MCF 10A (cell line): ENCODE measurements at regions not wholly inside any gene's neighbourhood (a gene's known extent, or its start where the extent isn't known, plus 50 kb on each side); places are given as distances from the start of the nearest gene placed in this dataset.

Source experiments
- BruUV-seq: library from RNA; stranded (reverse); fragments of 400-500 nt; replicated peaks from 2 replicates; lab custom pipeline; 2021; lab: Mats Ljungman, UMichigan
- CTCF ChIA-PET: fragments of 300-600 bp; sonication (Branson Sonifier 250); formaldehyde crosslinking; extraction: SDS; loops from one replicate; lab custom pipeline; 2021; ENCODE audit warnings: antibody characterized with exemption, inconsistent platforms; lab: Yijun Ruan, JAX
- POLR2A ChIA-PET: fragments of 300-600, 350-650 bp; sonication (Branson Sonifier 250); formaldehyde crosslinking; extraction: SDS; loops from one replicate; lab custom pipeline; 2020; ENCODE audit warnings: antibody characterized with exemption, inconsistent platforms; lab: Yijun Ruan, JAX
- DNase-seq: peaks from one replicate; pipeline ENCODE4 v3.0.0-alpha.2; 2018; ENCODE audit not compliant: unreplicated experiment
- H3K27ac Mint-ChIP-seq: one replicate; pipeline ENCODE4 v1.8.0; 2022; ENCODE audit warnings: mild to moderate bottlenecking, low read depth, mixed read lengths; ENCODE audit not compliant: unreplicated experiment
- H3K27me3 Mint-ChIP-seq: one replicate; pipeline ENCODE4 v1.8.0; 2022; ENCODE audit warnings: mixed read lengths; ENCODE audit not compliant: insufficient read depth, unreplicated experiment
- H3K36me3 Mint-ChIP-seq: one replicate; pipeline ENCODE4 v1.8.0; 2022; ENCODE audit warnings: mild to moderate bottlenecking, moderate library complexity, mixed read lengths; ENCODE audit not compliant: insufficient read depth, unreplicated experiment
- H3K4me1 Mint-ChIP-seq: one replicate; pipeline ENCODE4 v1.8.0; 2022; ENCODE audit warnings: mixed read lengths; ENCODE audit not compliant: insufficient read depth, unreplicated experiment
- H3K4me3 Mint-ChIP-seq: one replicate; pipeline ENCODE4 v1.8.0; 2022; ENCODE audit warnings: mild to moderate bottlenecking, moderate library complexity, mixed read lengths; ENCODE audit not compliant: unreplicated experiment
- H3K9me3 Mint-ChIP-seq: one replicate; pipeline ENCODE4 v1.8.0; 2022; ENCODE audit warnings: mixed read lengths; ENCODE audit not compliant: unreplicated experiment
- intact Hi-C: fragments of 100-400 bp; cut with micrococcal nuclease; formaldehyde crosslinking; loops from 2 replicates; pipeline ENCODE4 v1.14.1; 2022
- TF ChIP-seq, protein P1 (sequence below): fragments of 200-600 bp; IDR thresholded peaks from one replicate; pipeline ENCODE4 v1.8.0; 2022; ENCODE audit warnings: antibody characterized with exemption, mild to moderate bottlenecking; ENCODE audit not compliant: unreplicated experiment

DNA sequence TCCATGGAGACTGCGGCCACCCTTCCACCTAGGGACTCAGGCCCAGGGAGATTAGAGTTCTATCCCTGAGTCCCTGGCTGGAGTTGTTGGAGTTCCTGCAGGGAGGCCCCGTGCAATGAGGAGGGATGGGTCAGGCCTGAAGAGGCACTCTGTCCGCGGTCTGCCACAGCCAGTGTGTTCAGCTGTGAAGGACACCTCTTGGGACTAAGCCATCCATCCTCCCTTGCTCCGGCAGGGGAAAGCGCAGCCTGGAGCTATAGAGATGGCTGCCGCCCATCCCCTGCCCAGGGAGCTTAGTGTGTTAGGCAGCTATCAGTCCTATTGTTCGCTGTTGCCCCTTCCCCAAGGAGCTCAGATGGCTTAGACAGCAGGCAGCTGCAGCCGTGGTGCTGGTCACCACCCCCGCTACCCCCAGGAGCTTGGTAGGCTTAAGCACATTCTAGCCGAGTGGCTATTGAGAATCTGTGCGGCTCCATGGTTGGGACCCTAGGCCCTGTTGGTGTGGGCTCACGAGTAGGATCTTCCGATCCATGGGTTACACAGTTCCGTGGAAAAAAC lies 141.3 kb downstream of the CYB561 start:
- H3K9me3 Mint-ChIP-seq, result peaks cover 10% of the 10 kb centered on the region
- ChIA-PET CTCF (interaction anchor here (0.6 kb wide), 1 partner anchor 28 kb away, joined by 3 read pairs; no protein-coding TSS in a partner anchor), POLR2A (no interaction called here)
- peaks cover 13% of the 10 kb centered on the region for H3K36me3 Mint-ChIP-seq
- BruUV-seq, result no TSS peak
- H3K27me3 Mint-ChIP-seq, result no peaks in the 10 kb centered on the region
- peaks cover 8% of the 10 kb centered on the region for H3K4me1 Mint-ChIP-seq
- H3K27ac Mint-ChIP-seq, result no peak overlapping the region
- no peak overlapping the region for H3K4me3 Mint-ChIP-seq
- TF ChIP-seq, protein P1, sequence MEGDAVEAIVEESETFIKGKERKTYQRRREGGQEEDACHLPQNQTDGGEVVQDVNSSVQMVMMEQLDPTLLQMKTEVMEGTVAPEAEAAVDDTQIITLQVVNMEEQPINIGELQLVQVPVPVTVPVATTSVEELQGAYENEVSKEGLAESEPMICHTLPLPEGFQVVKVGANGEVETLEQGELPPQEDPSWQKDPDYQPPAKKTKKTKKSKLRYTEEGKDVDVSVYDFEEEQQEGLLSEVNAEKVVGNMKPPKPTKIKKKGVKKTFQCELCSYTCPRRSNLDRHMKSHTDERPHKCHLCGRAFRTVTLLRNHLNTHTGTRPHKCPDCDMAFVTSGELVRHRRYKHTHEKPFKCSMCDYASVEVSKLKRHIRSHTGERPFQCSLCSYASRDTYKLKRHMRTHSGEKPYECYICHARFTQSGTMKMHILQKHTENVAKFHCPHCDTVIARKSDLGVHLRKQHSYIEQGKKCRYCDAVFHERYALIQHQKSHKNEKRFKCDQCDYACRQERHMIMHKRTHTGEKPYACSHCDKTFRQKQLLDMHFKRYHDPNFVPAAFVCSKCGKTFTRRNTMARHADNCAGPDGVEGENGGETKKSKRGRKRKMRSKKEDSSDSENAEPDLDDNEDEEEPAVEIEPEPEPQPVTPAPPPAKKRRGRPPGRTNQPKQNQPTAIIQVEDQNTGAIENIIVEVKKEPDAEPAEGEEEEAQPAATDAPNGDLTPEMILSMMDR, result no peak
- intact Hi-C loops, result no loop called here
- DNase-seq, result no peak

DNA sequence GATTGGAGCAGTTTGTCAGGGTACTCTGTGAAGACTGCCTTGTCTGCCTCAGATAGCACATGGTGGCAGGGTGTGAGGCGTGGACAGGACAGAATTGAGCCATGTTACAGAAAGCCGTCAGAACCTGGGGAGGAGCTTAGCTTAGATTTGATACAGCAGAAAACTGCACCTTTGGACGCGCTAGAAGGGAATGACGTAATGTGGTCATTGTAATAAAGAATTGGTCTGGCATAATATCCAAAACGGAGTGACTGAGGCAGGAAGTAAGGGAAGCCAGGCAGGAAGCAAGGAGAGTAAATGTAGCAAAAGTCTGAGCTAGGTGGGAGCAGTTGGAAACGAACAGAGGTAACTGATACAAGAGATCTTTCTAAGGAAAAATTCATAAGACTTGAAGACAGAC lies 140.2 kb downstream of the CYB561 start:
- POLR2A ChIA-PET, result no interaction called here
- CTCF ChIA-PET, result no interaction called here
- H3K27me3 Mint-ChIP-seq, result no peaks in the 10 kb centered on the region
- DNase-seq, result no peak
- intact Hi-C loops, result no loop called here
- H3K4me1 Mint-ChIP-seq, result peaks cover 8% of the 10 kb centered on the region
- H3K27ac Mint-ChIP-seq, result no peak overlapping the region
- TF ChIP-seq, protein P1, result no peak
- peaks cover 10% of the 10 kb centered on the region for H3K9me3 Mint-ChIP-seq
- no peak overlapping the region for H3K4me3 Mint-ChIP-seq
- BruUV-seq, result no TSS peak
- H3K36me3 Mint-ChIP-seq, result peaks cover 13% of the 10 kb centered on the region

DNA sequence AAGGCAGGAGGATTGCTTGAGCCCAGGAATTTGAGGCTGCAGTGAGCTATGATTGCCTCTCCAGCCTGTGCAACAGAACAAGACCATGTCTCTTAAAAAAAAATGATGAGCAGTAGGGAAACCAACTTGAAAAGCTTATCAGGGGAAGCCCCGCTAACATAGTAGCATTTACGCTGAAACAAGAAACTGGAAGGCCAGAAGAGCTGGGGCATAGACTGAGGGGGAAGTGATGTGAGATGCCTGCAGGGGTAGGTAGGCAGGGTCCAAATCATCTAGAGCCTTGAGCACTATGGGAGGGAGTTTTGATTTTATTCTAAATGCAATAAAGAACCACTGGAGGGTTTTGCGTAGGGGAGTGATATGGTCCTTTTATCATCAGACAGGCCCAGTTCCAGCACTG lies 139.3 kb downstream of the CYB561 start:
- Mint-ChIP-seq H3K9me3 (peaks cover 10% of the 10 kb centered on the region), H3K36me3 (peaks cover 13% of the 10 kb centered on the region), H3K27ac (no peak overlapping the region), H3K4me3 (no peak overlapping the region), H3K4me1 (peaks cover 8% of the 10 kb centered on the region), H3K27me3 (no peaks in the 10 kb centered on the region)
- ChIA-PET CTCF (no interaction called here), POLR2A (interaction anchor here (1.0 kb wide), 1 partner anchor 11 kb away, joined by 4 read pairs; no protein-coding TSS in a partner anchor)
- no TSS peak for BruUV-seq
- no peak for DNase-seq
- intact Hi-C loops, result no loop called here
- TF ChIP-seq, protein P1, result no peak

DNA sequence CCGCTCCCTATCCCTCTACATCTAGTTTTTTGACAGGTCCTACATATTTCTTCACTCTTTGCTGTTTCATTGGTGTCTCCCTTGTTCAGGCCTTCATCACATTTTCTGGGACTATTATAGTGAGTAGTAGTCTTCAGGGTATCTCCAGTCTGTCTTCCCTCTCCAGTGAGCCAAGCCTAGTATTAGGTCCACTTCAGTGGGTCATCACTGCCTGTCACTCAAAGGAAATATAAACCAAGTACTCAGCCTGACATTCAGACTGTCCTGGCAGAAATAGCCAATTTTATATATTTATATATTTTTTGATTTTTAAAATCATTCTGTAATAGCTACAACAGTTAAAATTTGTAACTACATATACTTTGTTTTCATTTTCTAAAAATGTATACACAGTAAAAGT lies 137.8 kb downstream of the CYB561 start:
- Mint-ChIP-seq H3K36me3 (peaks cover 7% of the 10 kb centered on the region), H3K27ac (no peak overlapping the region), H3K4me1 (peaks cover 8% of the 10 kb centered on the region), H3K9me3 (peaks cover 10% of the 10 kb centered on the region), H3K27me3 (no peaks in the 10 kb centered on the region), H3K4me3 (no peak overlapping the region)
- CTCF ChIA-PET, result interaction anchor here (0.5 kb wide), 1 partner anchor 27 kb away, joined by 4 read pairs; no protein-coding TSS in a partner anchor
- no peak for DNase-seq
- TF ChIP-seq, protein P1, result no peak
- intact Hi-C loops, result no loop called here
- no TSS peak for BruUV-seq
- POLR2A ChIA-PET, result interaction anchor here (0.7 kb wide), 2 partner anchors 12 to 184 kb away, joined by 3 read pairs; no protein-coding TSS in a partner anchor
